ENCODE measurements at regions not wholly inside any gene's neighbourhood (a gene's known extent, or its start where the extent isn't known, plus 50 kb on each side); places are given as distances from the start of the nearest gene placed in this dataset.

GRCh38 chr5:121008041-121008440 is 543.9 kb downstream of the PRR16 start:
- no peak for TF ChIP-seq CTCF (conservative IDR thresholded peaks at IDR 0.05; ENCODE audit: low read depth, low read length)
- no peak overlapping the region for H3K4me3 ChIP-seq (ENCODE audit: low read depth, low read length)
- no peak for DNase-seq (ENCODE audit: low read depth)

GRCh38 chr5:121009058-121009457 is 545.0 kb downstream of the PRR16 start:
- TF ChIP-seq CTCF (conservative IDR thresholded peaks at IDR 0.05; ENCODE audit: low read depth, low read length), result no peak
- no peak overlapping the region for H3K4me3 ChIP-seq (ENCODE audit: low read depth, low read length)
- no peak for DNase-seq (ENCODE audit: low read depth)

- no peak overlapping the region for H3K4me3 ChIP-seq (ENCODE audit: low read depth, low read length)
- no peak for DNase-seq (ENCODE audit: low read depth)
- no peak for TF ChIP-seq CTCF (conservative IDR thresholded peaks at IDR 0.05; ENCODE audit: low read depth, low read length)
Measured at GRCh38 chr5:121018004-121018403, 553.9 kb downstream of the PRR16 start.

- no peak for DNase-seq (ENCODE audit: low read depth)
- TF ChIP-seq CTCF (conservative IDR thresholded peaks at IDR 0.05; ENCODE audit: low read depth, low read length), result no peak
- no peak overlapping the region for H3K4me3 ChIP-seq (ENCODE audit: low read depth, low read length)
Measured at GRCh38 chr5:121019106-121019505, 555.0 kb downstream of the PRR16 start.

- no peak for DNase-seq (ENCODE audit: low read depth)
- no peak for TF ChIP-seq CTCF (conservative IDR thresholded peaks at IDR 0.05; ENCODE audit: low read depth, low read length)
- no peak overlapping the region for H3K4me3 ChIP-seq (ENCODE audit: low read depth, low read length)
Measured at GRCh38 chr5:121019734-121020133, 555.6 kb downstream of the PRR16 start.

GRCh38 chr5:121021681-121022080 is 557.6 kb downstream of the PRR16 start:
- DNase-seq (ENCODE audit: low read depth), result no peak
- H3K4me3 ChIP-seq (ENCODE audit: low read depth, low read length), result no peak overlapping the region
- no peak for TF ChIP-seq CTCF (conservative IDR thresholded peaks at IDR 0.05; ENCODE audit: low read depth, low read length)

- TF ChIP-seq CTCF (conservative IDR thresholded peaks at IDR 0.05; ENCODE audit: low read depth, low read length), result no peak
- no peak overlapping the region for H3K4me3 ChIP-seq (ENCODE audit: low read depth, low read length)
- DNase-seq (ENCODE audit: low read depth), result no peak
Measured at GRCh38 chr5:121024416-121025311, 560.6 kb downstream of the PRR16 start.

Measured in choroid plexus epithelial cell (primary cell).